Fibroblast of lung (primary cell): ENCODE measurements at regions not wholly inside any gene's neighbourhood (a gene's known extent, or its start where the extent isn't known, plus 50 kb on each side); places are given as distances from the start of the nearest gene placed in this dataset.

Experiments used
- DNase-seq, 2 donors: peaks; one replicate each; pipeline versions ENCODE4 v3.0.0 to v3.0.0-alpha.2; 2010; ENCODE audit warnings: low read depth in 2 of 2
- H2AFZ ChIP-seq: 2 replicates; pipeline ENCODE4 v1.5.1; 2012; ENCODE audit warnings: low read length, control low read depth, inconsistent platforms
- H3K27ac ChIP-seq: 2 replicates; pipeline ENCODE4 v1.5.1; 2011; ENCODE audit warnings: low read length, control low read depth; ENCODE audit not compliant: insufficient read depth
- H3K27me3 ChIP-seq: 2 replicates; pipeline ENCODE4 v1.5.1; 2011; ENCODE audit warnings: mild to moderate bottlenecking, low read length; ENCODE audit not compliant: control insufficient read depth, insufficient read depth
- H3K36me3 ChIP-seq: 2 replicates; pipeline ENCODE4 v1.5.1; 2011; ENCODE audit warnings: low read length; ENCODE audit not compliant: control insufficient read depth, insufficient read depth
- H3K4me1 ChIP-seq: 2 replicates; pipeline ENCODE4 v1.5.1; 2011; ENCODE audit warnings: low read length; ENCODE audit not compliant: control insufficient read depth, insufficient read depth; ENCODE audit errors: extremely low read depth
- H3K4me2 ChIP-seq: 2 replicates; pipeline ENCODE4 v1.5.1; 2011; ENCODE audit warnings: low read length, control low read depth; ENCODE audit not compliant: insufficient read depth; ENCODE audit errors: extremely low read depth
- H3K4me3 ChIP-seq, 4 experiments: fragments of 200-600 bp in 1 of 4; sonication (generic) in 1 of 4; replicated peaks in 1 of 4; 2 replicates each; pipeline ENCODE4 v1.5.1; 2011 to 2016; ENCODE audit warnings: low read length in 4 of 4, low read depth in 3 of 4, mild to moderate bottlenecking in 3 of 4, control low read depth in 2 of 4, inconsistent platforms in 1 of 4, mixed read lengths in 1 of 4; ENCODE audit not compliant: insufficient read depth in 1 of 4; ENCODE audit errors: control extremely low read depth in 1 of 4
- H3K79me2 ChIP-seq: 2 replicates; pipeline ENCODE4 v1.5.1; 2012; ENCODE audit warnings: mild to moderate bottlenecking, low read length, inconsistent platforms; ENCODE audit not compliant: control insufficient read depth, insufficient read depth
- H3K9ac ChIP-seq: 2 replicates; pipeline ENCODE4 v1.5.1; 2011; ENCODE audit warnings: mild to moderate bottlenecking, low read length, control low read depth; ENCODE audit not compliant: insufficient read depth
- H3K9me3 ChIP-seq: 2 replicates; pipeline ENCODE4 v1.5.1; 2012; ENCODE audit warnings: low read depth, low read length; ENCODE audit not compliant: control insufficient read depth, insufficient read depth
- H4K20me1 ChIP-seq: 2 replicates; pipeline ENCODE4 v1.5.1; 2011; ENCODE audit warnings: low read length; ENCODE audit not compliant: control insufficient read depth, insufficient read depth; ENCODE audit errors: extremely low read depth
- EZH2 ChIP-seq: IDR thresholded peaks from 2 replicates; pipeline ENCODE4 v1.5.1; 2012; ENCODE audit warnings: low read length, control low read depth, mild to moderate bottlenecking; ENCODE audit errors: missing control alignments
- TF ChIP-seq, protein P1 (sequence below), 2 donors: IDR thresholded peaks in 1 of 2; conservative IDR thresholded peaks in 1 of 2; 1 replicate in 1 of 2; 2 replicates in 1 of 2; pipeline ENCODE4 v1.5.1; 2011 to 2012; ENCODE audit warnings: low read length in 2 of 2, control low read depth in 1 of 2, inconsistent platforms in 1 of 2, low read depth in 1 of 2, mild to moderate bottlenecking in 1 of 2

DNA sequence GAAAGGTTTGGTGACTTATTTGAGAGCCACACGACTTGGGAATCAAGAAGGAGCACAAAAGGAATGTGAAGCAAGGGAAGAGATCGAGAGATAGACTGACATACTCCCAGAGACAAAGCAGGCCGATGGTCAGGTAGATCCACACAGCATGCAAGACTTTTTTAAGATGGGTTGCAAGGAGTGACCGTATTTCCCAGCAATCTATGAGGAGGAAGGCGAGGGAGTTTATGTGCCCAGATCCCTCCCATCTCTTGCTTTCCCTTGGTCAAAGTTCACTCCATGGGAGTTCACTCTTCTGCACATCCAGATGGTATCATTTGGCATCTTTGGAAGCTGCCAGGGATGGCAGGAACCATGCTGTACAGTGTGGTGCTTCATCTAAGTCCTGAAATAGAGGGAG lies 148.9 kb downstream of the RMI1 start:
- Histone ChIP-seq H3K4me1 (no peaks in the 10 kb centered on the region), H3K79me2 (no peaks in the 10 kb centered on the region), H3K9me3 (no peaks in the 10 kb centered on the region), H3K4me2 (no peak overlapping the region), H4K20me1 (no peaks in the 10 kb centered on the region), H3K27me3 (no peaks in the 10 kb centered on the region), H3K36me3 (no peaks in the 10 kb centered on the region), H2AFZ (no peak overlapping the region), H3K27ac (no peak overlapping the region), H3K9ac (no peak overlapping the region), H3K4me3 (no peak overlapping the region)
- TF ChIP-seq, protein P1, sequence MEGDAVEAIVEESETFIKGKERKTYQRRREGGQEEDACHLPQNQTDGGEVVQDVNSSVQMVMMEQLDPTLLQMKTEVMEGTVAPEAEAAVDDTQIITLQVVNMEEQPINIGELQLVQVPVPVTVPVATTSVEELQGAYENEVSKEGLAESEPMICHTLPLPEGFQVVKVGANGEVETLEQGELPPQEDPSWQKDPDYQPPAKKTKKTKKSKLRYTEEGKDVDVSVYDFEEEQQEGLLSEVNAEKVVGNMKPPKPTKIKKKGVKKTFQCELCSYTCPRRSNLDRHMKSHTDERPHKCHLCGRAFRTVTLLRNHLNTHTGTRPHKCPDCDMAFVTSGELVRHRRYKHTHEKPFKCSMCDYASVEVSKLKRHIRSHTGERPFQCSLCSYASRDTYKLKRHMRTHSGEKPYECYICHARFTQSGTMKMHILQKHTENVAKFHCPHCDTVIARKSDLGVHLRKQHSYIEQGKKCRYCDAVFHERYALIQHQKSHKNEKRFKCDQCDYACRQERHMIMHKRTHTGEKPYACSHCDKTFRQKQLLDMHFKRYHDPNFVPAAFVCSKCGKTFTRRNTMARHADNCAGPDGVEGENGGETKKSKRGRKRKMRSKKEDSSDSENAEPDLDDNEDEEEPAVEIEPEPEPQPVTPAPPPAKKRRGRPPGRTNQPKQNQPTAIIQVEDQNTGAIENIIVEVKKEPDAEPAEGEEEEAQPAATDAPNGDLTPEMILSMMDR (conservative IDR thresholded peaks at IDR 0.05 in 1 of 2, IDR thresholded peaks at IDR 0.05 in 1 of 2; ENCODE audit: low read depth in 1 of 2, low read length in 2 of 2): no peak
- TF ChIP-seq EZH2: no peak
- DNase-seq: no peak

DNA sequence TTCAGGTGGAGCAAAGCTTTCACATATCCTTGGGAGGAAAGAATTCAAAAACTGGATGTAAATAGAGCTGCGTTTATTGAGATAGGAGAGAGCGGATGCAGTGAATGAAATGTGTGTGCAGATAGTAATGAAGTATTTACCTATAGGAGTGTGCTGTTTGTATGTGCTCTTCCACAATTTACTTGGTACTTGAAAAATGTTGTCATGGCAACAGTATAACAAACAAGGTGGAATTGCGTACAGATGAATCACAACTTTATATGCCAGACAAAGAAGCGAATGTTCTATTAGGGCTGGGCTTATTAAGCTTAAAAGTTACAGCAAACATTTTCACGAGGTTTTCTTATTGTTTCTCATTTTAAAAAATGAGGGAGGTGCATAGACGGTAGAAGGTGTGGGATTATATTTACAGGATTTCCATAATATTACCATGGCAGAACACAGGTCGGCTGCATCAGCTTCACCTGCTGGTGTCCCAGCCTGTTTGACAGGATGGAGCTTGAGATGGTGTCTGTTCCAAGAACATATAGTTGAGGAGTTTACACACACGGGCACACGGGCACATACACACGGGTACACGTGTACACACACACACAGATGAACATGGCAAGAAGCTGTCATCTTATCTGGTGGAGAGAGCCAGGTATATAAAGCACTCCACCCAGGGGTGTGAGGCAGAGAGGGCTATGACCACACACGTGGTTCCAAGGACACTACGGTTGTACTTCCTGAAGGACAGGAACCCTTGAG lies 155.7 kb downstream of the RMI1 start:
- no peak overlapping the region for H3K4me2 ChIP-seq
- no peak overlapping the region for H2AFZ ChIP-seq
- TF ChIP-seq, protein P1 (conservative IDR thresholded peaks at IDR 0.05 in 1 of 2, IDR thresholded peaks at IDR 0.05 in 1 of 2; ENCODE audit: low read depth in 1 of 2, low read length in 2 of 2): no peak
- no peak for TF ChIP-seq EZH2
- H3K79me2 ChIP-seq: no peaks in the 10 kb centered on the region
- H4K20me1 ChIP-seq: no peaks in the 10 kb centered on the region
- no peak overlapping the region for H3K4me3 ChIP-seq
- peak; percentile 39 to 48 for DNase-seq
- H3K9me3 ChIP-seq: no peaks in the 10 kb centered on the region
- no peaks in the 10 kb centered on the region for H3K36me3 ChIP-seq
- peaks cover 24% of the 10 kb centered on the region for H3K27me3 ChIP-seq
- no peak overlapping the region for H3K9ac ChIP-seq
- H3K27ac ChIP-seq: no peak overlapping the region
- no peaks in the 10 kb centered on the region for H3K4me1 ChIP-seq

DNA sequence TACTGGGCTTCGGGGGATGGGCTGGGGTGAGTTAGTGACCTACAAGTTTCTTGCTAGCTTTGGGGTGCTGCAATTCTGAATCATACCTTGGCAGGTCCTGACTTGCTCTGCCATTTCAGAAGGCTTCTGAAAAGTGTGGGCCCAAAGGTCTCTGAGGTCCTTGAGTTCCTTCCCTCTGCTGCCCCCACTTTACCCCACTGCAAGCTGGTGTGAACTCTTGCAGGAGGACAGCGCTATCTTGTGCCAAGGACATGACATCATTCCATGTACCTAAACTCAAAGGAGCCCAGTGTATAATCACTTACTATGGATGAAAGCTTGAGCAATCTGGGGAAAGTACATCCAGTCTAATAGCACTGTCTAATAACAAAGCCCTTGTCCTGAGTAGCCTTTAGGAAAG lies 157.4 kb downstream of the RMI1 start:
- no peak overlapping the region for H3K27ac ChIP-seq
- no peak overlapping the region for H3K4me3 ChIP-seq
- no peak overlapping the region for H3K4me2 ChIP-seq
- H3K9me3 ChIP-seq: no peaks in the 10 kb centered on the region
- no peak overlapping the region for H2AFZ ChIP-seq
- no peaks in the 10 kb centered on the region for H3K4me1 ChIP-seq
- no peaks in the 10 kb centered on the region for H4K20me1 ChIP-seq
- H3K27me3 ChIP-seq: peaks cover 29% of the 10 kb centered on the region
- no peaks in the 10 kb centered on the region for H3K36me3 ChIP-seq
- H3K79me2 ChIP-seq: no peaks in the 10 kb centered on the region
- no peak overlapping the region for H3K9ac ChIP-seq
- peak in 1 of 2 donors; percentile 51 for DNase-seq
- no peak for TF ChIP-seq EZH2
- TF ChIP-seq, protein P1 (conservative IDR thresholded peaks at IDR 0.05 in 1 of 2, IDR thresholded peaks at IDR 0.05 in 1 of 2; ENCODE audit: low read depth in 1 of 2, low read length in 2 of 2): no peak
